SK-N-SH (cell line): ENCODE measurements at regions not wholly inside any gene's neighbourhood (a gene's known extent, or its start where the extent isn't known, plus 50 kb on each side); places are given as distances from the start of the nearest gene placed in this dataset.

Experiments
- CTCF ChIA-PET: fragments of 300-600, 350-600 bp; formaldehyde crosslinking; extraction: SDS; loops from one replicate; lab custom pipeline; 2021; lab: Yijun Ruan, JAX
- POLR2A ChIA-PET: fragments of 350-600 bp; sonication (Branson Sonifier 250); formaldehyde crosslinking; extraction: SDS; loops from one replicate; lab custom pipeline; 2020; ENCODE audit warnings: antibody characterized with exemption, inconsistent platforms; lab: Yijun Ruan, JAX
- DNase-seq: peaks from one replicate; pipeline ENCODE4 v3.0.0; 2012
- H2AFZ ChIP-seq: fragments of 200-600 bp; sonication (generic); 2 replicates; pipeline ENCODE4 v1.8.1; 2016; ENCODE audit warnings: antibody characterized with exemption, mild to moderate bottlenecking, low read depth
- H3F3A ChIP-seq: fragments of 200-600 bp; sonication (generic); replicated peaks from 2 replicates; pipeline ENCODE3; 2016; ENCODE audit warnings: antibody characterized with exemption, mild to moderate bottlenecking; ENCODE audit not compliant: insufficient read depth
- H3K27ac ChIP-seq, 2 experiments: fragments of 200-500 bp in 1 of 2; fragments of 200-600 bp in 1 of 2; sonication (Bioruptor generic) in 1 of 2; sonication (generic), shearing (Covaris generic) in 1 of 2; 2 replicates each; pipeline versions ENCODE4 v1.5.1 to v1.6.1; 2014 to 2016; ENCODE audit warnings: low read depth in 2 of 2, inconsistent platforms in 1 of 2, low read length in 1 of 2, mild to moderate bottlenecking in 1 of 2, mixed read lengths in 1 of 2
- H3K27me3 ChIP-seq: fragments of 200-600 bp; sonication (generic), shearing (Covaris generic); 2 replicates; pipeline ENCODE4 v1.6.1; 2016; ENCODE audit warnings: mixed run types; ENCODE audit not compliant: insufficient read depth
- H3K36me3 ChIP-seq, 2 experiments: fragments of 200-500 bp in 1 of 2; fragments of 200-600 bp in 1 of 2; sonication (Bioruptor generic) in 1 of 2; sonication (generic) in 1 of 2; replicated peaks in 1 of 2; 2 replicates each; pipeline versions ENCODE3 to v1.5.1; 2014 to 2016; ENCODE audit warnings: low read length in 1 of 2, mild to moderate bottlenecking in 1 of 2; ENCODE audit not compliant: insufficient read depth in 2 of 2, control insufficient read depth in 1 of 2
- H3K4me1 ChIP-seq, 2 experiments: fragments of 200-500 bp in 1 of 2; fragments of 200-600 bp in 1 of 2; sonication (Bioruptor generic) in 1 of 2; sonication (generic), shearing (Covaris generic) in 1 of 2; 2 replicates each; pipeline versions ENCODE4 v1.5.1 to v1.6.1; 2014 to 2016; ENCODE audit warnings: low read depth in 1 of 2, low read length in 1 of 2, mixed run types in 1 of 2; ENCODE audit not compliant: insufficient read depth in 2 of 2, control insufficient read depth in 1 of 2
- H3K4me2 ChIP-seq: fragments of 200-600 bp; sonication (generic), shearing (Covaris generic); 2 replicates; pipeline ENCODE4 v1.6.1; 2017; ENCODE audit warnings: mixed run types
- H3K4me3 ChIP-seq, 2 experiments: fragments of 200-500 bp in 1 of 2; fragments of 200-600 bp in 1 of 2; sonication (Bioruptor generic) in 1 of 2; sonication (generic), shearing (Covaris generic) in 1 of 2; 2 replicates each; pipeline versions ENCODE4 v1.5.1 to v1.8.1; 2014 to 2016; ENCODE audit warnings: low read depth in 2 of 2, inconsistent platforms in 1 of 2, low read length in 1 of 2, mild to moderate bottlenecking in 1 of 2, mixed read lengths in 1 of 2, moderate library complexity in 1 of 2
- H3K79me2 ChIP-seq: fragments of 200-600 bp; sonication (generic); 2 replicates; pipeline ENCODE4 v1.8.1; 2017; ENCODE audit warnings: mild to moderate bottlenecking; ENCODE audit not compliant: insufficient read depth
- H3K9ac ChIP-seq: fragments of 200-600 bp; sonication (generic); 2 replicates; pipeline ENCODE4 v1.6.1; 2017; ENCODE audit warnings: mixed run types
- H3K9me2 ChIP-seq: fragments of 200-600 bp; sonication (generic); 2 replicates; pipeline ENCODE4 v1.6.1; 2017; ENCODE audit warnings: mixed run types
- H3K9me3 ChIP-seq: fragments of 200-600 bp; sonication (generic); 2 replicates; pipeline ENCODE4 v1.6.1; 2017; ENCODE audit warnings: mixed run types, mild to moderate bottlenecking, moderate library complexity
- H4K20me1 ChIP-seq: fragments of 200-600 bp; sonication (generic); 2 replicates; pipeline ENCODE4 v1.6.1; 2017; ENCODE audit warnings: mild to moderate bottlenecking, mixed run types; ENCODE audit not compliant: insufficient read depth
- CHD2 ChIP-seq: fragments of 150-350 bp; IDR thresholded peaks from 2 replicates; pipeline ENCODE4 v1.6.1; 2018; ENCODE audit warnings: low read length; ENCODE audit not compliant: partially characterized antibody
- ELF1 ChIP-seq: IDR thresholded peaks from 2 replicates; pipeline ENCODE4 v1.4.0; 2012
- EZH2phosphoT487 ChIP-seq: fragments of 200-600 bp; sonication (generic); IDR thresholded peaks from 2 replicates; pipeline ENCODE4 v1.6.1; 2017; ENCODE audit warnings: low read depth, mixed run types, mild to moderate bottlenecking, antibody characterized with exemption, moderate library complexity, borderline replicate concordance
- FOXJ3 ChIP-seq: sonication (generic); formaldehyde crosslinking; IDR thresholded peaks from 2 replicates; pipeline ENCODE4 v1.5.1; 2020; ENCODE audit warnings: mild to moderate bottlenecking, missing genetic modification reagents
- GABPA ChIP-seq: IDR thresholded peaks from 2 replicates; pipeline ENCODE4 v1.4.0; 2012; ENCODE audit warnings: low read depth, mild to moderate bottlenecking
- GATA2 ChIP-seq: sonication (generic); formaldehyde crosslinking; IDR thresholded peaks from 2 replicates; pipeline ENCODE4 v1.5.0; 2020; ENCODE audit warnings: mild to moderate bottlenecking, missing genetic modification reagents
- MEF2A ChIP-seq: IDR thresholded peaks from 2 replicates; pipeline ENCODE4 v1.4.0; 2012; ENCODE audit warnings: low read depth, borderline replicate concordance
- NFIC ChIP-seq: IDR thresholded peaks from 2 replicates; pipeline ENCODE4 v1.4.0; 2012; ENCODE audit warnings: borderline replicate concordance
- POLR2AphosphoS5 ChIP-seq: IDR thresholded peaks from 2 replicates; pipeline ENCODE4 v1.6.1; 2012; ENCODE audit warnings: low read depth, low read length
- RCOR1 ChIP-seq: fragments of 150-350 bp; IDR thresholded peaks from 2 replicates; pipeline ENCODE4 v1.6.1; 2017; ENCODE audit warnings: antibody characterized with exemption, low read length
- SIN3A ChIP-seq: IDR thresholded peaks from 2 replicates; pipeline ENCODE4 v1.6.1; 2012; ENCODE audit warnings: low read depth, mild to moderate bottlenecking, low read length, moderate library complexity, borderline replicate concordance
- SMC3 ChIP-seq: IDR thresholded peaks from 2 replicates; pipeline ENCODE4 v1.6.1; 2012; ENCODE audit warnings: low read depth, low read length, improper control_type of control experiment
- TCF12 ChIP-seq: IDR thresholded peaks from 2 replicates; pipeline ENCODE4 v1.4.0; 2012
- YY1 ChIP-seq: IDR thresholded peaks from 2 replicates; pipeline ENCODE4 v1.4.0; 2012; ENCODE audit warnings: low read depth, mild to moderate bottlenecking
- WGBS: methylation state at CpG from one replicate; pipeline ENCODE4 v1.1.6; 2017; ENCODE audit warnings: low lambda C conversion rate; 5-methylcytosine and 5-hydroxymethylcytosine counted together
- TF ChIP-seq, protein P1 (sequence below): IDR thresholded peaks from 2 replicates; pipeline ENCODE4; 2012
- TF ChIP-seq, protein P2 (sequence below): fragments of 150-350 bp; IDR thresholded peaks from 2 replicates; pipeline ENCODE4 v1.6.1; 2017; ENCODE audit warnings: antibody characterized with exemption, low read length, low read depth, borderline replicate concordance
- TF ChIP-seq, protein P3 (sequence below): fragments of 150-350 bp; IDR thresholded peaks from 2 replicates; pipeline ENCODE4 v1.6.1; 2016; ENCODE audit warnings: mild to moderate bottlenecking, low read depth, low read length
- TF ChIP-seq, protein P4 (sequence below): IDR thresholded peaks from 2 replicates; pipeline ENCODE4 v1.4.0; 2012; ENCODE audit warnings: low read depth
- TF ChIP-seq, protein P5 (sequence below): IDR thresholded peaks from 2 replicates; pipeline ENCODE4 v1.6.1; 2012; ENCODE audit warnings: mild to moderate bottlenecking, low read depth, low read length, moderate library complexity
- TF ChIP-seq, protein P6 (sequence below): fragments of 200-600 bp; sonication (generic); IDR thresholded peaks from 2 replicates; pipeline ENCODE4 v1.6.1; 2017; ENCODE audit warnings: antibody characterized with exemption, mild to moderate bottlenecking, moderate library complexity

DNA sequence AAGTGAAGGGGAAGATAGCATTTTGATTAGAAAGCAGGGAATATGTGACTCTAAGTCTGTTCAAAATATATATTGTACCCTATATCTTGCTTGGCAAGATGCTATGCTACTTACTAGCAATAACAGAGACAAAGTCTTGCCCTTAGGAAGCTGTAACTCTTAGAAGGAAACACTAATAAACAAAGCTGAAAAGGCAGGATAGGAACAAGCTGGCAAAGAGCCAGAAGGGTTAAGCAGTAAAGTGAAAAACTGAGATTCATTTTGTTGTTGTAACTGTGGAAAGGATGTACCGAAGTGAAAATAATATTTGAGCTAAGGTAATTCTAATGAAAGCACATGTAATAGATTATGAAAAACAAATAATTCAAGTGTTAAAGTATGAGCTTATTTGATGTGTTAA is 527.1 kb upstream of the FLRT2 start:
- H3K9ac ChIP-seq: no peak overlapping the region
- TF ChIP-seq SMC3 (no peak), ELF1 (no peak), SIN3A (no peak), NFIC (no peak), EZH2phosphoT487 (no peak), GABPA (no peak), TCF12 (no peak), POLR2AphosphoS5 (no peak), YY1 (no peak), RCOR1 (no peak), FOXJ3 (CRISPR knock-in tag) (no peak), GATA2 (no peak), MEF2A (no peak), CHD2 (no peak)
- TF ChIP-seq, protein P1, sequence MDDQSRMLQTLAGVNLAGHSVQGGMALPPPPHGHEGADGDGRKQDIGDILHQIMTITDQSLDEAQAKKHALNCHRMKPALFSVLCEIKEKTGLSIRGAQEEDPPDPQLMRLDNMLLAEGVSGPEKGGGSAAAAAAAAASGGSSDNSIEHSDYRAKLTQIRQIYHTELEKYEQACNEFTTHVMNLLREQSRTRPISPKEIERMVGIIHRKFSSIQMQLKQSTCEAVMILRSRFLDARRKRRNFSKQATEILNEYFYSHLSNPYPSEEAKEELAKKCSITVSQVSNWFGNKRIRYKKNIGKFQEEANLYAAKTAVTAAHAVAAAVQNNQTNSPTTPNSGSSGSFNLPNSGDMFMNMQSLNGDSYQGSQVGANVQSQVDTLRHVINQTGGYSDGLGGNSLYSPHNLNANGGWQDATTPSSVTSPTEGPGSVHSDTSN: no peak
- TF ChIP-seq, protein P2, sequence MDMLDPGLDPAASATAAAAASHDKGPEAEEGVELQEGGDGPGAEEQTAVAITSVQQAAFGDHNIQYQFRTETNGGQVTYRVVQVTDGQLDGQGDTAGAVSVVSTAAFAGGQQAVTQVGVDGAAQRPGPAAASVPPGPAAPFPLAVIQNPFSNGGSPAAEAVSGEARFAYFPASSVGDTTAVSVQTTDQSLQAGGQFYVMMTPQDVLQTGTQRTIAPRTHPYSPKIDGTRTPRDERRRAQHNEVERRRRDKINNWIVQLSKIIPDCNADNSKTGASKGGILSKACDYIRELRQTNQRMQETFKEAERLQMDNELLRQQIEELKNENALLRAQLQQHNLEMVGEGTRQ: no peak
- TF ChIP-seq, protein P3, sequence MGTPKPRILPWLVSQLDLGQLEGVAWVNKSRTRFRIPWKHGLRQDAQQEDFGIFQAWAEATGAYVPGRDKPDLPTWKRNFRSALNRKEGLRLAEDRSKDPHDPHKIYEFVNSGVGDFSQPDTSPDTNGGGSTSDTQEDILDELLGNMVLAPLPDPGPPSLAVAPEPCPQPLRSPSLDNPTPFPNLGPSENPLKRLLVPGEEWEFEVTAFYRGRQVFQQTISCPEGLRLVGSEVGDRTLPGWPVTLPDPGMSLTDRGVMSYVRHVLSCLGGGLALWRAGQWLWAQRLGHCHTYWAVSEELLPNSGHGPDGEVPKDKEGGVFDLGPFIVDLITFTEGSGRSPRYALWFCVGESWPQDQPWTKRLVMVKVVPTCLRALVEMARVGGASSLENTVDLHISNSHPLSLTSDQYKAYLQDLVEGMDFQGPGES: no peak
- TF ChIP-seq, protein P4, sequence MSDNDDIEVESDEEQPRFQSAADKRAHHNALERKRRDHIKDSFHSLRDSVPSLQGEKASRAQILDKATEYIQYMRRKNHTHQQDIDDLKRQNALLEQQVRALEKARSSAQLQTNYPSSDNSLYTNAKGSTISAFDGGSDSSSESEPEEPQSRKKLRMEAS: no peak
- TF ChIP-seq, protein P5, sequence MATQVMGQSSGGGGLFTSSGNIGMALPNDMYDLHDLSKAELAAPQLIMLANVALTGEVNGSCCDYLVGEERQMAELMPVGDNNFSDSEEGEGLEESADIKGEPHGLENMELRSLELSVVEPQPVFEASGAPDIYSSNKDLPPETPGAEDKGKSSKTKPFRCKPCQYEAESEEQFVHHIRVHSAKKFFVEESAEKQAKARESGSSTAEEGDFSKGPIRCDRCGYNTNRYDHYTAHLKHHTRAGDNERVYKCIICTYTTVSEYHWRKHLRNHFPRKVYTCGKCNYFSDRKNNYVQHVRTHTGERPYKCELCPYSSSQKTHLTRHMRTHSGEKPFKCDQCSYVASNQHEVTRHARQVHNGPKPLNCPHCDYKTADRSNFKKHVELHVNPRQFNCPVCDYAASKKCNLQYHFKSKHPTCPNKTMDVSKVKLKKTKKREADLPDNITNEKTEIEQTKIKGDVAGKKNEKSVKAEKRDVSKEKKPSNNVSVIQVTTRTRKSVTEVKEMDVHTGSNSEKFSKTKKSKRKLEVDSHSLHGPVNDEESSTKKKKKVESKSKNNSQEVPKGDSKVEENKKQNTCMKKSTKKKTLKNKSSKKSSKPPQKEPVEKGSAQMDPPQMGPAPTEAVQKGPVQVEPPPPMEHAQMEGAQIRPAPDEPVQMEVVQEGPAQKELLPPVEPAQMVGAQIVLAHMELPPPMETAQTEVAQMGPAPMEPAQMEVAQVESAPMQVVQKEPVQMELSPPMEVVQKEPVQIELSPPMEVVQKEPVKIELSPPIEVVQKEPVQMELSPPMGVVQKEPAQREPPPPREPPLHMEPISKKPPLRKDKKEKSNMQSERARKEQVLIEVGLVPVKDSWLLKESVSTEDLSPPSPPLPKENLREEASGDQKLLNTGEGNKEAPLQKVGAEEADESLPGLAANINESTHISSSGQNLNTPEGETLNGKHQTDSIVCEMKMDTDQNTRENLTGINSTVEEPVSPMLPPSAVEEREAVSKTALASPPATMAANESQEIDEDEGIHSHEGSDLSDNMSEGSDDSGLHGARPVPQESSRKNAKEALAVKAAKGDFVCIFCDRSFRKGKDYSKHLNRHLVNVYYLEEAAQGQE: no peak
- TF ChIP-seq, protein P6, sequence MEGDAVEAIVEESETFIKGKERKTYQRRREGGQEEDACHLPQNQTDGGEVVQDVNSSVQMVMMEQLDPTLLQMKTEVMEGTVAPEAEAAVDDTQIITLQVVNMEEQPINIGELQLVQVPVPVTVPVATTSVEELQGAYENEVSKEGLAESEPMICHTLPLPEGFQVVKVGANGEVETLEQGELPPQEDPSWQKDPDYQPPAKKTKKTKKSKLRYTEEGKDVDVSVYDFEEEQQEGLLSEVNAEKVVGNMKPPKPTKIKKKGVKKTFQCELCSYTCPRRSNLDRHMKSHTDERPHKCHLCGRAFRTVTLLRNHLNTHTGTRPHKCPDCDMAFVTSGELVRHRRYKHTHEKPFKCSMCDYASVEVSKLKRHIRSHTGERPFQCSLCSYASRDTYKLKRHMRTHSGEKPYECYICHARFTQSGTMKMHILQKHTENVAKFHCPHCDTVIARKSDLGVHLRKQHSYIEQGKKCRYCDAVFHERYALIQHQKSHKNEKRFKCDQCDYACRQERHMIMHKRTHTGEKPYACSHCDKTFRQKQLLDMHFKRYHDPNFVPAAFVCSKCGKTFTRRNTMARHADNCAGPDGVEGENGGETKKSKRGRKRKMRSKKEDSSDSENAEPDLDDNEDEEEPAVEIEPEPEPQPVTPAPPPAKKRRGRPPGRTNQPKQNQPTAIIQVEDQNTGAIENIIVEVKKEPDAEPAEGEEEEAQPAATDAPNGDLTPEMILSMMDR: no peak
- TF ChIP-seq, all 33 proteins: peak for 0
- Histone ChIP-seq H3K9me2 (no peaks in the 10 kb centered on the region), H2AFZ (no peak overlapping the region), H3F3A (no peaks in the 10 kb centered on the region), H3K36me3 (no peaks in the 10 kb centered on the region), H3K4me2 (no peak overlapping the region), H4K20me1 (no peaks in the 10 kb centered on the region), H3K4me3 (no peak overlapping the region), H3K4me1 (no peaks in the 10 kb centered on the region), H3K27me3 (no peaks in the 10 kb centered on the region), H3K27ac (no peak overlapping the region), H3K9me3 (no peaks in the 10 kb centered on the region), H3K79me2 (no peaks in the 10 kb centered on the region)
- 0% methylated on average over 1 of the region's 1 CpG for WGBS
- CTCF ChIA-PET: no interaction called here
- no peak for DNase-seq
- POLR2A ChIA-PET: no interaction called here
